Mesendoderm (in vitro differentiated cells): ENCODE measurements at regions not wholly inside any gene's neighbourhood (a gene's known extent, or its start where the extent isn't known, plus 50 kb on each side); places are given as distances from the start of the nearest gene placed in this dataset.

Experiments
- DNase-seq: peaks from one replicate; pipeline ENCODE4 v3.0.0; 2013
- H2AK5ac ChIP-seq: 2 replicates; pipeline ENCODE4 v1.6.1; 2013; ENCODE audit warnings: low read length, inconsistent platforms
- H2BK120ac ChIP-seq: 2 replicates; pipeline ENCODE4 v1.6.1; 2013; ENCODE audit warnings: low read depth, mild to moderate bottlenecking, low read length, moderate library complexity, mixed read lengths
- H2BK15ac ChIP-seq: replicated peaks from 2 replicates; pipeline ENCODE4 v1.6.1; 2013; ENCODE audit warnings: low read depth, mild to moderate bottlenecking, moderate library complexity
- H2BK5ac ChIP-seq: 2 replicates; pipeline ENCODE4 v1.6.1; 2013; ENCODE audit warnings: low read length, inconsistent platforms
- H3K18ac ChIP-seq: 2 replicates; pipeline ENCODE4 v1.6.1; 2013; ENCODE audit warnings: mild to moderate bottlenecking, low read length, mixed read lengths
- H3K23ac ChIP-seq: one replicate; pipeline ENCODE4 v1.6.1; 2013; ENCODE audit warnings: low read length
- H3K27ac ChIP-seq: 2 replicates; pipeline ENCODE4 v1.5.1; 2013; ENCODE audit warnings: low read depth, mild to moderate bottlenecking, inconsistent platforms, low read length, moderate library complexity
- H3K27me3 ChIP-seq: 2 replicates; pipeline ENCODE4 v1.6.1; 2013; ENCODE audit warnings: low read length, control low read depth, mild to moderate bottlenecking, inconsistent platforms; ENCODE audit not compliant: insufficient read depth, poor library complexity
- H3K36me3 ChIP-seq: 2 replicates; pipeline ENCODE4 v1.6.1; 2013; ENCODE audit warnings: low read length, inconsistent platforms; ENCODE audit not compliant: control insufficient read depth, insufficient read depth
- H3K4ac ChIP-seq: one replicate; pipeline ENCODE4 v1.6.1; 2013; ENCODE audit warnings: low read depth, mild to moderate bottlenecking, low read length, moderate library complexity
- H3K4me1 ChIP-seq: 2 replicates; pipeline ENCODE4 v1.6.1; 2013; ENCODE audit warnings: low read depth, low read length, inconsistent platforms; ENCODE audit not compliant: control insufficient read depth
- H3K4me2 ChIP-seq: 2 replicates; pipeline ENCODE4 v1.6.1; 2013; ENCODE audit warnings: low read length
- H3K4me3 ChIP-seq: 2 replicates; pipeline ENCODE4 v1.5.1; 2013; ENCODE audit warnings: mild to moderate bottlenecking, low read length
- H3K56ac ChIP-seq: one replicate; pipeline ENCODE4 v1.6.1; 2013; ENCODE audit warnings: low read length
- H3K79me1 ChIP-seq: 2 replicates; pipeline ENCODE4 v1.6.1; 2013; ENCODE audit warnings: low read length, inconsistent platforms
- H3K79me2 ChIP-seq: 2 replicates; pipeline ENCODE4 v1.6.1; 2013; ENCODE audit warnings: mild to moderate bottlenecking, low read length; ENCODE audit not compliant: control insufficient read depth, insufficient read depth
- H3K9ac ChIP-seq: 2 replicates; pipeline ENCODE4 v1.6.1; 2013; ENCODE audit warnings: low read length, inconsistent platforms
- H4K5ac ChIP-seq: one replicate; pipeline ENCODE4 v1.6.1; 2013; ENCODE audit warnings: low read length
- H4K8ac ChIP-seq: one replicate; pipeline ENCODE4 v1.6.1; 2013; ENCODE audit warnings: low read depth, mild to moderate bottlenecking, control low read depth, low read length, moderate library complexity
- WGBS: extraction: QIAGEN DNeasy Blood & Tissue Kit; methylation state at CpG from one replicate; pipeline ENCODE4 v1.1.7; 2013; ENCODE audit warnings: low lambda C conversion rate, missing lambda C conversion rate; ENCODE audit not compliant: insufficient coverage; ENCODE audit errors: extremely low coverage; 5-methylcytosine and 5-hydroxymethylcytosine counted together

GRCh38 chr12:5166976-5167375, 123.3 kb downstream of the KCNA5 start:
- no peak overlapping the region for H4K8ac ChIP-seq
- no peak overlapping the region for H3K4me2 ChIP-seq
- no peaks in the 10 kb centered on the region for H3K27me3 ChIP-seq
- H3K9ac ChIP-seq: no peak overlapping the region
- no peaks in the 10 kb centered on the region for H3K36me3 ChIP-seq
- no peak overlapping the region for H2BK5ac ChIP-seq
- H3K79me1 ChIP-seq: no peaks in the 10 kb centered on the region
- H3K18ac ChIP-seq: no peak overlapping the region
- H3K27ac ChIP-seq: no peak overlapping the region
- H3K4me3 ChIP-seq: no peak overlapping the region
- no peak overlapping the region for H2BK120ac ChIP-seq
- H3K4me1 ChIP-seq: no peaks in the 10 kb centered on the region
- H3K79me2 ChIP-seq: no peaks in the 10 kb centered on the region
- H4K5ac ChIP-seq: no peak overlapping the region
- no peak overlapping the region for H3K4ac ChIP-seq
- peak; percentile 13 for DNase-seq
- H2BK15ac ChIP-seq: no peak overlapping the region
- H3K56ac ChIP-seq: no peak overlapping the region
- no peak overlapping the region for H3K23ac ChIP-seq
- WGBS: no CpG with 5 or more reads among the region's 4 CpGs
- no peak overlapping the region for H2AK5ac ChIP-seq

- no peaks in the 10 kb centered on the region for H3K79me2 ChIP-seq
- H2AK5ac ChIP-seq: no peak overlapping the region
- H3K56ac ChIP-seq: no peak overlapping the region
- H3K4me1 ChIP-seq: no peaks in the 10 kb centered on the region
- H3K4me3 ChIP-seq: no peak overlapping the region
- H3K9ac ChIP-seq: no peak overlapping the region
- no peak overlapping the region for H3K23ac ChIP-seq
- no peaks in the 10 kb centered on the region for H3K79me1 ChIP-seq
- no peak overlapping the region for H2BK5ac ChIP-seq
- DNase-seq: peak; percentile 51
- WGBS: no CpG with 5 or more reads among the region's 5 CpGs
- H3K18ac ChIP-seq: no peak overlapping the region
- H3K27ac ChIP-seq: no peak overlapping the region
- H3K4ac ChIP-seq: no peak overlapping the region
- H3K27me3 ChIP-seq: no peaks in the 10 kb centered on the region
- H2BK15ac ChIP-seq: no peak overlapping the region
- H3K36me3 ChIP-seq: no peaks in the 10 kb centered on the region
- H3K4me2 ChIP-seq: no peak overlapping the region
- no peak overlapping the region for H4K8ac ChIP-seq
- H2BK120ac ChIP-seq: no peak overlapping the region
- no peak overlapping the region for H4K5ac ChIP-seq
These were observed 124.5 kb downstream of the KCNA5 start for GRCh38 chr12:5168148-5168547.

GRCh38 chr12:5170844-5171243, 127.2 kb downstream of the KCNA5 start:
- Histone ChIP-seq H3K4ac (no peak overlapping the region), H3K36me3 (no peaks in the 10 kb centered on the region), H4K8ac (no peak overlapping the region), H3K18ac (no peak overlapping the region), H2BK120ac (no peak overlapping the region), H3K79me2 (no peaks in the 10 kb centered on the region), H3K79me1 (no peaks in the 10 kb centered on the region), H2AK5ac (no peak overlapping the region), H4K5ac (no peak overlapping the region), H3K4me3 (no peak overlapping the region), H3K4me1 (no peaks in the 10 kb centered on the region), H3K4me2 (no peak overlapping the region), H2BK5ac (no peak overlapping the region), H3K23ac (no peak overlapping the region), H3K27me3 (no peaks in the 10 kb centered on the region), H3K9ac (no peak overlapping the region), H2BK15ac (no peak overlapping the region), H3K56ac (no peak overlapping the region), H3K27ac (no peak overlapping the region)
- no peak for DNase-seq
- WGBS: no CpG with 5 or more reads among the region's 5 CpGs

- H3K9ac ChIP-seq: no peak overlapping the region
- H4K5ac ChIP-seq: no peak overlapping the region
- no peak overlapping the region for H4K8ac ChIP-seq
- no peaks in the 10 kb centered on the region for H3K36me3 ChIP-seq
- no peaks in the 10 kb centered on the region for H3K4me1 ChIP-seq
- H2AK5ac ChIP-seq: no peak overlapping the region
- H3K79me1 ChIP-seq: no peaks in the 10 kb centered on the region
- no peak overlapping the region for H3K4me3 ChIP-seq
- H2BK5ac ChIP-seq: no peak overlapping the region
- no peak overlapping the region for H2BK15ac ChIP-seq
- H3K23ac ChIP-seq: no peak overlapping the region
- DNase-seq: peak; percentile 76
- H3K79me2 ChIP-seq: no peaks in the 10 kb centered on the region
- no CpG with 5 or more reads among the region's 5 CpGs for whole genome bisulfite sequencing
- H3K27ac ChIP-seq: no peak overlapping the region
- no peak overlapping the region for H3K4me2 ChIP-seq
- H2BK120ac ChIP-seq: no peak overlapping the region
- H3K18ac ChIP-seq: no peak overlapping the region
- no peak overlapping the region for H3K56ac ChIP-seq
- H3K27me3 ChIP-seq: no peaks in the 10 kb centered on the region
- no peak overlapping the region for H3K4ac ChIP-seq
These were observed 128.0 kb downstream of the KCNA5 start for GRCh38 chr12:5171701-5172100.

GRCh38 chr12:5172886-5173285, 129.2 kb downstream of the KCNA5 start:
- no peak overlapping the region for H3K4me3 ChIP-seq
- no peak overlapping the region for H3K4ac ChIP-seq
- no peaks in the 10 kb centered on the region for H3K27me3 ChIP-seq
- H3K36me3 ChIP-seq: no peaks in the 10 kb centered on the region
- H3K27ac ChIP-seq: no peak overlapping the region
- H4K8ac ChIP-seq: no peak overlapping the region
- no peaks in the 10 kb centered on the region for H3K79me1 ChIP-seq
- no peak overlapping the region for H2AK5ac ChIP-seq
- no peaks in the 10 kb centered on the region for H3K79me2 ChIP-seq
- H2BK15ac ChIP-seq: no peak overlapping the region
- H2BK5ac ChIP-seq: no peak overlapping the region
- no peaks in the 10 kb centered on the region for H3K4me1 ChIP-seq
- H4K5ac ChIP-seq: no peak overlapping the region
- WGBS: no CpG with 5 or more reads among the region's 10 CpGs
- H3K18ac ChIP-seq: no peak overlapping the region
- H3K9ac ChIP-seq: no peak overlapping the region
- no peak overlapping the region for H3K4me2 ChIP-seq
- no peak for DNase-seq
- no peak overlapping the region for H2BK120ac ChIP-seq
- H3K56ac ChIP-seq: no peak overlapping the region
- no peak overlapping the region for H3K23ac ChIP-seq

- Histone ChIP-seq H3K18ac (no peak overlapping the region), H4K5ac (no peak overlapping the region), H3K79me1 (no peaks in the 10 kb centered on the region), H3K56ac (no peak overlapping the region), H3K27ac (no peak overlapping the region), H3K27me3 (no peaks in the 10 kb centered on the region), H3K4me3 (no peak overlapping the region), H3K4me1 (no peaks in the 10 kb centered on the region), H3K9ac (no peak overlapping the region), H3K4me2 (no peak overlapping the region), H3K23ac (no peak overlapping the region), H2BK120ac (no peak overlapping the region), H3K4ac (no peak overlapping the region), H2AK5ac (no peak overlapping the region), H3K79me2 (no peaks in the 10 kb centered on the region), H3K36me3 (no peaks in the 10 kb centered on the region), H4K8ac (no peak overlapping the region), H2BK15ac (no peak overlapping the region), H2BK5ac (no peak overlapping the region)
- no CpG with 5 or more reads among the region's 10 CpGs for WGBS
- no peak for DNase-seq
These were observed 129.9 kb downstream of the KCNA5 start for GRCh38 chr12:5173511-5174011.
